GM06990 (cell line): ENCODE measurements at regions not wholly inside any gene's neighbourhood (a gene's known extent, or its start where the extent isn't known, plus 50 kb on each side); places are given as distances from the start of the nearest gene placed in this dataset.

Experiments used
- DNase-seq: peaks from one replicate; pipeline ENCODE4 v3.0.0-alpha.2; 2011; ENCODE audit not compliant: insufficient read length; ENCODE audit errors: extremely low read depth
- H3K27me3 ChIP-seq: replicated peaks from 2 replicates; pipeline ENCODE4 v1.6.0; 2011; ENCODE audit warnings: low read length; ENCODE audit not compliant: control insufficient read depth, insufficient read depth
- H3K36me3 ChIP-seq: 2 replicates; pipeline ENCODE4 v1.5.1; 2011; ENCODE audit warnings: low read length; ENCODE audit not compliant: control insufficient read depth, insufficient read depth
- H3K4me3 ChIP-seq: replicated peaks from 2 replicates; pipeline ENCODE4 v1.5.1; 2011; ENCODE audit warnings: low read depth, mild to moderate bottlenecking, control low read depth, low read length
- TF ChIP-seq, protein P1 (sequence below): IDR thresholded peaks from 2 replicates; pipeline ENCODE4 v1.5.1; 2011; ENCODE audit warnings: low read length, control low read depth, mild to moderate bottlenecking, inconsistent platforms; ENCODE audit not compliant: insufficient read depth, poor library complexity, severe bottlenecking

- TF ChIP-seq, protein P1, sequence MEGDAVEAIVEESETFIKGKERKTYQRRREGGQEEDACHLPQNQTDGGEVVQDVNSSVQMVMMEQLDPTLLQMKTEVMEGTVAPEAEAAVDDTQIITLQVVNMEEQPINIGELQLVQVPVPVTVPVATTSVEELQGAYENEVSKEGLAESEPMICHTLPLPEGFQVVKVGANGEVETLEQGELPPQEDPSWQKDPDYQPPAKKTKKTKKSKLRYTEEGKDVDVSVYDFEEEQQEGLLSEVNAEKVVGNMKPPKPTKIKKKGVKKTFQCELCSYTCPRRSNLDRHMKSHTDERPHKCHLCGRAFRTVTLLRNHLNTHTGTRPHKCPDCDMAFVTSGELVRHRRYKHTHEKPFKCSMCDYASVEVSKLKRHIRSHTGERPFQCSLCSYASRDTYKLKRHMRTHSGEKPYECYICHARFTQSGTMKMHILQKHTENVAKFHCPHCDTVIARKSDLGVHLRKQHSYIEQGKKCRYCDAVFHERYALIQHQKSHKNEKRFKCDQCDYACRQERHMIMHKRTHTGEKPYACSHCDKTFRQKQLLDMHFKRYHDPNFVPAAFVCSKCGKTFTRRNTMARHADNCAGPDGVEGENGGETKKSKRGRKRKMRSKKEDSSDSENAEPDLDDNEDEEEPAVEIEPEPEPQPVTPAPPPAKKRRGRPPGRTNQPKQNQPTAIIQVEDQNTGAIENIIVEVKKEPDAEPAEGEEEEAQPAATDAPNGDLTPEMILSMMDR = no peak
- H3K36me3 ChIP-seq = no peaks in the 10 kb centered on the region
- DNase-seq = no peak
- H3K4me3 ChIP-seq = no peak overlapping the region
- no peaks in the 10 kb centered on the region for H3K27me3 ChIP-seq
These were observed 74.0 kb upstream of the SESTD1 start for GRCh38 chr2:179338681-179339080.

DNA sequence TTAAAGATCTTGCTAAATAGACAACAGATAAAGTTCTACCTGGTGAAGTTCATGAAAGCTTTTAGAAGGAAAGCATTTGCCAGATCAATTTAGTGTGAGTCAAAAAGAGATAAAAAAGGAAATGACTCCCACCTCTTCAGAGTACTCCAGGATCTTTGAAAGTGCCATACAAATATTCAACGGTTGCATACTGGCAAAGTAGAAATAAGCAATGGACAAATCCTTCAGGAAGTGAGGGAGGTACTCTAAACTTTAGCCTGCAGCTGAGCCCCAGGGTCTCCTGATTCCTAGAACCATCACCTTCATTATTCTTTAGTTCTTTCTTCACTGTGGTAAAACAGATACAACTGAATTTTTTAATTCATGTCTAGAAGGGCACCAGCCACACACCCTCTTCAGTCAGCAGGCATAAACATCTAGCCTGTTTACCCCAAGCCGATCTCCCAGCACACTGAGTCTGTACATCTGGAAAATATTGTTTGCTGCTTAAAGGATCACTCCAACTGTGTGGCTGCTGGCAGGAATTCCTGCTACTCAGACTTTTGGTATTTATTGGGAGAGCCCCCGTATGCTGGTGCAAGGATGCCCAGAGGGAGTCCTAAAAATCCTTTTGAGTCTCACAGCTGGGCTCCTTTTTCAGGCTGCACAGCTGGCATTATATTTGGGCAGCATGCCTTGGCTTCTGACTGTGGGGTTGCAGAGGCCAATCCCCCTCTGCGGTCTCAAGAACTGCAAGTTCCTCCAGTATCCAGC is 72.3 kb upstream of the SESTD1 start:
- H3K27me3 ChIP-seq = no peaks in the 10 kb centered on the region
- no peak for DNase-seq
- TF ChIP-seq, protein P1 = no peak

GRCh38 chr2:179335732-179336131 is 71.1 kb upstream of the SESTD1 start:
- no peaks in the 10 kb centered on the region for H3K36me3 ChIP-seq
- TF ChIP-seq, protein P1 = no peak
- no peak overlapping the region for H3K4me3 ChIP-seq
- DNase-seq = no peak
- H3K27me3 ChIP-seq = no peaks in the 10 kb centered on the region

More for the DNA sequence above, 72.3 kb upstream of the SESTD1 start:
- no peaks in the 10 kb centered on the region for H3K36me3 ChIP-seq
- H3K4me3 ChIP-seq = no peak overlapping the region

DNA sequence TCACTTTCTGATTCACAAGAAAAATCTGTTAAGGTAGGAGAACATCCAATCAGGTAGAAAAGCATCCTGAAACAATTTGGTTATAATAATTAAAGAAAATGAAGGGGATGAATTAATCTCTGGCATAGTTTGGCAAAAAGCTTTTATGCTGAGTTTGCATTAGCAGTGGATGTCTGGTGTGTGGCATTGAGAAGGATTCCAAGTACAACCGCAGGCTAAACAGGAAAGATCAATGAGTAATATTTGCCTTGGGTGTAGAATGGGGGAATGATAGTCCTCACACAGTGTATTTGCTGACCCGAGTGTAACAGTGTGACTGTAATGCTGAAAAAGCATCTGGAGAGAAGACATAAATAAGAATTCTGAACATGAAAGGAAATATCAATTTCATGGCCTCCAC is 68.3 kb upstream of the SESTD1 start:
- H3K27me3 ChIP-seq = no peaks in the 10 kb centered on the region
- no peak overlapping the region for H3K4me3 ChIP-seq
- DNase-seq = no peak
- no peaks in the 10 kb centered on the region for H3K36me3 ChIP-seq
- TF ChIP-seq, protein P1 = no peak

GRCh38 chr2:179331061-179331460 is 66.4 kb upstream of the SESTD1 start:
- TF ChIP-seq, protein P1 = no peak
- DNase-seq = no peak
- Histone ChIP-seq H3K27me3 (no peaks in the 10 kb centered on the region), H3K4me3 (no peak overlapping the region), H3K36me3 (no peaks in the 10 kb centered on the region)
